ENCODE measurements at regions not wholly inside any gene's neighbourhood (a gene's known extent, or its start where the extent isn't known, plus 50 kb on each side); places are given as distances from the start of the nearest gene placed in this dataset.

DNA sequence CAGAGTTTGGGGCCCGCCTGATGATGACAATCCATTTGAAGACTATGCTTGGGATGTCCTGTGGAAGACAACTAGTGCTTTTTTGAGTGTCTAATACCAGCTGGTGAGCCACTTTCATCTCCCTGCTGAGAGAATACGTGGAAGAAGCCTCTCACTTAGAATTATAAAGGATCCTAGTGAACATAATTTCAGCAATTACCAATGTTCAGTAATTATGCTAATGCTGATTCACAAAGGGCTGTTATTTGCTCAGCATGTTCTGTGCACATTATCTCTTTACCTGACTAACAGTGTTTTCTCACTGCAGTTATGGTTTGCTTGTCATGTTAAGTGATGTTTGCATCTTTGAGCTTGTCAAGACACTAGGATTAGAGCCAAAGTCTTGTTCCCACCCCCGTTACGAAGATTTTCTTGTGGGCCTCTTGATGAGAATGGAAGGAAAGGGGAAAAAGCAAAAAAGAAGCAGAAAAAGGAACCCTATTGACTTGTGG lies 282.1 kb upstream of the CHD6 start:
- TF ChIP-seq FOXM1 (IDR thresholded peaks at IDR 0.05; ENCODE audit: borderline replicate concordance, low read depth) (no peak), TEAD4 (IDR thresholded peaks at IDR 0.05) (no peak), TAF1 (IDR thresholded peaks at IDR 0.05; ENCODE audit: low read depth) (no peak), EGR1 (IDR thresholded peaks at IDR 0.05) (no peak)

DNA sequence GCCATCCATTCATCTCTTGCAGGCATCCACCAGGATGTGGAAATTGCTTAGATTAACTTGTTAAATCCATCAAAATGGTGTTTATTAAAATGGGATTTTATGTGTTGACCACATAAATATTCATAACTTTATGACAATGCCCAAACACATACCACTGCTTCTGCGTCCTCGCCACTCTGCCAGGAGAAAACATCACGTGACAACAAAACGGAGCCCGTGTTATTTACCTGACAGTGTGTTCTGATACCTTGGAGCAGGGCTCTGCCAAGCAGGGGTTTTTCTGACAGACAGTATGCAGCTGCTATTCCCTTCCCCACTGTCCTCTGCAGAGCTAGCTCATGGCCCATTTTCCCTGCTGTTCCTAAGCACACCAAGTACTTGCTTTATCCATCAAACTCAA lies 279.5 kb upstream of the CHD6 start:
- TF ChIP-seq, protein P1, sequence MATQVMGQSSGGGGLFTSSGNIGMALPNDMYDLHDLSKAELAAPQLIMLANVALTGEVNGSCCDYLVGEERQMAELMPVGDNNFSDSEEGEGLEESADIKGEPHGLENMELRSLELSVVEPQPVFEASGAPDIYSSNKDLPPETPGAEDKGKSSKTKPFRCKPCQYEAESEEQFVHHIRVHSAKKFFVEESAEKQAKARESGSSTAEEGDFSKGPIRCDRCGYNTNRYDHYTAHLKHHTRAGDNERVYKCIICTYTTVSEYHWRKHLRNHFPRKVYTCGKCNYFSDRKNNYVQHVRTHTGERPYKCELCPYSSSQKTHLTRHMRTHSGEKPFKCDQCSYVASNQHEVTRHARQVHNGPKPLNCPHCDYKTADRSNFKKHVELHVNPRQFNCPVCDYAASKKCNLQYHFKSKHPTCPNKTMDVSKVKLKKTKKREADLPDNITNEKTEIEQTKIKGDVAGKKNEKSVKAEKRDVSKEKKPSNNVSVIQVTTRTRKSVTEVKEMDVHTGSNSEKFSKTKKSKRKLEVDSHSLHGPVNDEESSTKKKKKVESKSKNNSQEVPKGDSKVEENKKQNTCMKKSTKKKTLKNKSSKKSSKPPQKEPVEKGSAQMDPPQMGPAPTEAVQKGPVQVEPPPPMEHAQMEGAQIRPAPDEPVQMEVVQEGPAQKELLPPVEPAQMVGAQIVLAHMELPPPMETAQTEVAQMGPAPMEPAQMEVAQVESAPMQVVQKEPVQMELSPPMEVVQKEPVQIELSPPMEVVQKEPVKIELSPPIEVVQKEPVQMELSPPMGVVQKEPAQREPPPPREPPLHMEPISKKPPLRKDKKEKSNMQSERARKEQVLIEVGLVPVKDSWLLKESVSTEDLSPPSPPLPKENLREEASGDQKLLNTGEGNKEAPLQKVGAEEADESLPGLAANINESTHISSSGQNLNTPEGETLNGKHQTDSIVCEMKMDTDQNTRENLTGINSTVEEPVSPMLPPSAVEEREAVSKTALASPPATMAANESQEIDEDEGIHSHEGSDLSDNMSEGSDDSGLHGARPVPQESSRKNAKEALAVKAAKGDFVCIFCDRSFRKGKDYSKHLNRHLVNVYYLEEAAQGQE (IDR thresholded peaks at IDR 0.05; ENCODE audit: low read depth) = no peak
- TF ChIP-seq YY1 (IDR thresholded peaks at IDR 0.05; ENCODE audit: low read depth) (no peak), EGR1 (IDR thresholded peaks at IDR 0.05) (no peak)
- TF ChIP-seq, protein P2, sequence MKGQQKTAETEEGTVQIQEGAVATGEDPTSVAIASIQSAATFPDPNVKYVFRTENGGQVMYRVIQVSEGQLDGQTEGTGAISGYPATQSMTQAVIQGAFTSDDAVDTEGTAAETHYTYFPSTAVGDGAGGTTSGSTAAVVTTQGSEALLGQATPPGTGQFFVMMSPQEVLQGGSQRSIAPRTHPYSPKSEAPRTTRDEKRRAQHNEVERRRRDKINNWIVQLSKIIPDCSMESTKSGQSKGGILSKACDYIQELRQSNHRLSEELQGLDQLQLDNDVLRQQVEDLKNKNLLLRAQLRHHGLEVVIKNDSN (IDR thresholded peaks at IDR 0.05) = 0 out of 2 replicates have a peak, but pooled peaks have one; percentile 9

DNA sequence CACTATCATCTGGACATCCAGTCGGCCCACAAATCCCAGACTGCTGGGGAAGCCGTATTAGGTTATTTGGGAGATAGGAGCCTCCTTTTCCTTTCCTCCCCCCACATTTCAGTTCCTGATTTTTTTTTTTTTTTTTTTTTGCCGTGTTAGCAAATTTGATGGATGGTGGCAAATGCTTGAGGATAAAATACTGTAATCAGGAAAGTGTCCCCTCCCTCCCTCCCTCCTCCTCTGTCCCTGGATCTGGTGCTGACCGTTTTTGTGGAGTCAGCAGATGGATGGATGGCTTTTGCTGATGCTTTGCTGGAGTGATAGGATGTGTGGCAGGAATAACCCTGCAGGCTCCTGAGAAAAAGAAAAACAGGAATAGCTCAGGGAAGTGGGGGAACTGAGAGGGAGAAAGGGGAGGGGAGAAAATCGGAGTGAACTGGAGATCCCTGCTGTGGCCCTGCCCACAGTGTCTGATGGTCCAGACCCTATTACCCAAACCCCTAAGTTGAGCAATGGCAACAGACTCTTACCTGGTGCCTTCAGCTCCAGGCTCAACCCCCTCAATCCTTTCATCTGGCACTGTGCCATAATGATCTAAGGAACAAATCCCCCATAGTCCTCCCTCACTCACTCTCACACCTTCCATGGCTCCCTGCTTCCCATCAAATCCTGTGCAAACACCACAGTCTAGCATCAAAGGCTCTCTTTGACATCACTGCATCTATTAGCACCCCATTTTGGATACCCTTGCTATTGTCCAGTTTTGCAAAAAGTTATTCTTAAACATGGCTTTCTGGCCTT lies 277.3 kb upstream of the CHD6 start:
- TF ChIP-seq EGR1 (IDR thresholded peaks at IDR 0.05) (no peak), RAD21 (IDR thresholded peaks at IDR 0.05; ENCODE audit: low read depth) (no peak), FOXM1 (IDR thresholded peaks at IDR 0.05; ENCODE audit: borderline replicate concordance, low read depth) (no peak), YY1 (IDR thresholded peaks at IDR 0.05; ENCODE audit: low read depth) (no peak), EP300 (IDR thresholded peaks at IDR 0.05; ENCODE audit: borderline replicate concordance) (no peak), TEAD4 (IDR thresholded peaks at IDR 0.05) (no peak), ZBTB7A (IDR thresholded peaks at IDR 0.05; ENCODE audit: low read depth) (no peak)
- TF ChIP-seq, protein P1 (IDR thresholded peaks at IDR 0.05; ENCODE audit: low read depth) = no peak
- TF ChIP-seq, protein P2 (IDR thresholded peaks at IDR 0.05) = no peak
- TF ChIP-seq, protein P3, sequence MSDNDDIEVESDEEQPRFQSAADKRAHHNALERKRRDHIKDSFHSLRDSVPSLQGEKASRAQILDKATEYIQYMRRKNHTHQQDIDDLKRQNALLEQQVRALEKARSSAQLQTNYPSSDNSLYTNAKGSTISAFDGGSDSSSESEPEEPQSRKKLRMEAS (IDR thresholded peaks at IDR 0.05) = no peak

DNA sequence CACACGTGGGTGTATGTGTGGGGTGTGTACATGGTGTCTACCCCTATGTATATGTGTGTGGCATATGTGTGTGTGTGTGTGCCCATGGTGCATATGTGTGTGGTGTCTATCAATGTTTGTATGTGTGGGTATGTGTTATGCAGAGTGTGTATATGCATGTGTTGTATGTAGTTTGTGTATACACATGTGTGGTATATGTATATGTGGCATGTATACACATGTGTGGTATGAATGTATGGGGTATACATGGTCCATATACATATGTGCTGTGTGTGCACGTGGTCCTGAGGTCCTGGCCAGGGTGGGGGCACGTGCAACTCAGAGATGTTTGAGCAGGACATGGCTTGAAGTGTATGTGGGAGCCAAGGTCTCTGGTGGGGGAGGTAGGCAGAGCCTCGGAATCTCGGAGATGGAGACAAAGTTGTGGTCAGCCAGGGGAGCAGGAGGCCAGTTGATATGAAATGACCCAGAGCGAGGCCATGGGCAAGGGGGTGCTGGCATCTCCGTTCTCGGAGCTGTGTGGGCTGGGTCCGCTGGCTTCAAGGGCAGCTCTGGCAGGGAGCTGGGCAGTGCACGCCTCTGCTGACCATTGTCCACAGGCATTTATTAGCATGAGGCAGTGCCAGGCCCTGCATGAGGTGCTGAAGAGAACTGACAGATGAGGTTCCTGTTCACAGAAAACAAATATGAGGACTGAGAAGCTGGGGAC lies 276.2 kb upstream of the CHD6 start:
- TF ChIP-seq EP300 (IDR thresholded peaks at IDR 0.05; ENCODE audit: borderline replicate concordance) (no peak), CREB1 (IDR thresholded peaks at IDR 0.05; ENCODE audit: low read depth) (no peak), TAF1 (IDR thresholded peaks at IDR 0.05; ENCODE audit: low read depth) (no peak), CEBPB (IDR thresholded peaks at IDR 0.05) (no peak), TCF12 (IDR thresholded peaks at IDR 0.05; ENCODE audit: low read depth) (no peak)

DNA sequence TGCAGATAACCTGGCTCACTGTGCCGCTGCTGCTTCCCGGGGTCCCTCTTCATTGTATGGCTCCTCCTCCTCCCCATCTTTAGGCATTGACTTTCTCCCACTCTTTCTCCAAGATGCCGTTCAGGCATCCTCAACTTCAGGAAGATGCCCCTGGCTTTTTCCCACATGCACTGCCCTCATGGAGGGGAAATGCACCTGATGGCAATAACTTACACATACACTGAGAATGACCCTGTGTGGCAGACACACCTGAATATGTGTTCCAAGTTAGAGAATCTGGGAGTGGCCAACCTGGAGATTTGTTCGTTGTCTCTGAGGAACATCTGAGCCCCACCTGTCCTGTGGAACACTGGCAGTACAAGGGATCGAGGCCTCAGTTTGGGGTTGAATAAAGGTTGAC lies 273.9 kb upstream of the CHD6 start:
- TF ChIP-seq CREB1 (IDR thresholded peaks at IDR 0.05; ENCODE audit: low read depth) = no peak
- no peak for TF ChIP-seq NFIC (IDR thresholded peaks at IDR 0.05)
- TF ChIP-seq ZBTB7A (IDR thresholded peaks at IDR 0.05; ENCODE audit: low read depth) = no peak
- TF ChIP-seq, protein P2 (IDR thresholded peaks at IDR 0.05) = no peak
- TF ChIP-seq, protein P1 (IDR thresholded peaks at IDR 0.05; ENCODE audit: low read depth) = no peak
- TF ChIP-seq TAF1 (IDR thresholded peaks at IDR 0.05; ENCODE audit: low read depth) = no peak
- TF ChIP-seq TEAD4 (IDR thresholded peaks at IDR 0.05) = no peak
- TF ChIP-seq YY1 (IDR thresholded peaks at IDR 0.05; ENCODE audit: low read depth) = no peak
- TF ChIP-seq EP300 (IDR thresholded peaks at IDR 0.05; ENCODE audit: borderline replicate concordance) = no peak
- TF ChIP-seq RAD21 (IDR thresholded peaks at IDR 0.05; ENCODE audit: low read depth) = no peak
- TF ChIP-seq TCF12 (IDR thresholded peaks at IDR 0.05; ENCODE audit: low read depth) = no peak
- TF ChIP-seq, protein P3 (IDR thresholded peaks at IDR 0.05) = no peak
- no peak for TF ChIP-seq EGR1 (IDR thresholded peaks at IDR 0.05)
- no peak for TF ChIP-seq CEBPB (IDR thresholded peaks at IDR 0.05)
- TF ChIP-seq FOXM1 (IDR thresholded peaks at IDR 0.05; ENCODE audit: borderline replicate concordance, low read depth) = no peak
